Bronchial epithelial cell (primary cell): ENCODE measurements at regions not wholly inside any gene's neighbourhood (a gene's known extent, or its start where the extent isn't known, plus 50 kb on each side); places are given as distances from the start of the nearest gene placed in this dataset.

Experiments
- DNase-seq: peaks from one replicate; pipeline ENCODE4 v3.0.0-alpha.2; 2010; ENCODE audit warnings: low read depth
- FAIRE-seq: peaks from 2 replicates; lab custom pipeline; 2011; peaks lifted over from hg19 to GRCh38; lab: Jason Lieb, UNC
- H3K27me3 ChIP-seq: 2 replicates; pipeline ENCODE4 v1.5.1; 2011; ENCODE audit warnings: low read length; ENCODE audit not compliant: control insufficient read depth, insufficient read depth
- H3K36me3 ChIP-seq: 2 replicates; pipeline ENCODE4 v1.5.1; 2011; ENCODE audit warnings: low read length; ENCODE audit not compliant: control insufficient read depth, insufficient read depth
- H3K4me3 ChIP-seq: 2 replicates; pipeline ENCODE4 v1.5.1; 2011; ENCODE audit warnings: mild to moderate bottlenecking, low read depth, low read length, control low read depth
- CTCF ChIP-seq: IDR thresholded peaks from 2 replicates; pipeline ENCODE4 v1.5.1; 2011; ENCODE audit warnings: mild to moderate bottlenecking, moderate library complexity, low read length, control low read depth, inconsistent platforms; ENCODE audit not compliant: insufficient read depth, severe bottlenecking

GRCh38 chrX:5656544-5656943 is 572.1 kb downstream of the NLGN4X start:
- Histone ChIP-seq H3K4me3 (no peak overlapping the region), H3K27me3 (no peaks in the 10 kb centered on the region), H3K36me3 (no peaks in the 10 kb centered on the region)
- FAIRE-seq (no peak), DNase-seq (no peak)
- no peak for TF ChIP-seq CTCF

GRCh38 chrX:5650904-5651303 is 577.8 kb downstream of the NLGN4X start:
- no peak for FAIRE-seq
- H3K27me3 ChIP-seq, result no peaks in the 10 kb centered on the region
- H3K4me3 ChIP-seq, result no peak overlapping the region
- no peak for TF ChIP-seq CTCF
- no peaks in the 10 kb centered on the region for H3K36me3 ChIP-seq
- DNase-seq, result no peak

- FAIRE-seq (no peak), DNase-seq (no peak)
- no peaks in the 10 kb centered on the region for H3K36me3 ChIP-seq
- H3K27me3 ChIP-seq, result no peaks in the 10 kb centered on the region
- no peak for TF ChIP-seq CTCF
- H3K4me3 ChIP-seq, result no peak overlapping the region
These were observed 579.6 kb downstream of the NLGN4X start for GRCh38 chrX:5648941-5649568.

- no peak for FAIRE-seq
- H3K36me3 ChIP-seq, result no peaks in the 10 kb centered on the region
- H3K4me3 ChIP-seq, result no peak overlapping the region
- no peak for DNase-seq
- H3K27me3 ChIP-seq, result no peaks in the 10 kb centered on the region
- TF ChIP-seq CTCF, result no peak
These were observed 581.8 kb downstream of the NLGN4X start for GRCh38 chrX:5646818-5647217.

- Histone ChIP-seq H3K36me3 (no peaks in the 10 kb centered on the region), H3K27me3 (no peaks in the 10 kb centered on the region), H3K4me3 (no peak overlapping the region)
- no peak for TF ChIP-seq CTCF
- DNase-seq (no peak), FAIRE-seq (no peak)
These were observed 583.9 kb downstream of the NLGN4X start for GRCh38 chrX:5644776-5645175.

- no peak overlapping the region for H3K4me3 ChIP-seq
- no peaks in the 10 kb centered on the region for H3K36me3 ChIP-seq
- no peaks in the 10 kb centered on the region for H3K27me3 ChIP-seq
- FAIRE-seq, result no peak
- TF ChIP-seq CTCF, result no peak
- no peak for DNase-seq
These were observed 588.6 kb downstream of the NLGN4X start for GRCh38 chrX:5640071-5640470.
